ENCODE measurements at regions not wholly inside any gene's neighbourhood (a gene's known extent, or its start where the extent isn't known, plus 50 kb on each side); places are given as distances from the start of the nearest gene placed in this dataset.

- BruUV-seq (replicated peaks), result no TSS peak
- in situ Hi-C loops (cut with MboI), result no loop called here
- no peak overlapping the region for H2AFZ ChIP-seq (ENCODE audit: control insufficient read depth, low read depth, low read length)
- ChIA-PET CTCF (no interaction called here), POLR2A (no interaction called here), SMC1A (ENCODE audit: uncharacterized antibody, unreplicated experiment) (no interaction called here), RAD21 (ENCODE audit: unreplicated experiment) (no interaction called here)
- no peak overlapping the region for H3K4me3 ChIP-seq
- no peaks in the 10 kb centered on the region for H3K79me2 ChIP-seq (ENCODE audit: control insufficient read depth, insufficient read depth, low read length)
- intact Hi-C loops (cut with micrococcal nuclease; ENCODE audit: unreplicated experiment), result no loop called here
- no peak overlapping the region for H3K9ac ChIP-seq (ENCODE audit: control insufficient read depth, insufficient read depth, low read length)
- H3K27me3 ChIP-seq (replicated peaks in 1 of 2; ENCODE audit: control insufficient read depth in 2 of 2, insufficient read depth in 2 of 2, low read length in 1 of 2), result no peaks in the 10 kb centered on the region
- no peaks in the 10 kb centered on the region for H3K4me1 ChIP-seq (ENCODE audit: control insufficient read depth, insufficient read depth, low read length)
- no peak overlapping the region for H3K4me2 ChIP-seq (ENCODE audit: control insufficient read depth, insufficient read depth)
- H3K27ac ChIP-seq (ENCODE audit: control insufficient read depth, insufficient read depth), result no peak overlapping the region
- WGBS (ENCODE audit: insufficient coverage, insufficient replicate concordance, low lambda C conversion rate, missing lambda C conversion rate), result 0% methylated on average over 2 of the region's 2 CpGs
- DNase-seq (ENCODE audit: low read depth, low spot score), result no peak
- TF ChIP-seq CBX3 (IDR thresholded peaks at IDR 0.05; ENCODE audit: borderline replicate concordance, low read depth), result no peak
- no peak for TF ChIP-seq PKNOX1 (IDR thresholded peaks at IDR 0.05)
- TF ChIP-seq ZNF274 (IDR thresholded peaks at IDR 0.05; ENCODE audit: insufficient read depth, insufficient read length), result no peak
- TF ChIP-seq ATF2 (IDR thresholded peaks at IDR 0.05; ENCODE audit: low read length), result no peak
- TF ChIP-seq ESRRA (IDR thresholded peaks at IDR 0.05; ENCODE audit: low read length), result no peak
- TF ChIP-seq ZSCAN29 (IDR thresholded peaks at IDR 0.05), result no peak
- no peak for TF ChIP-seq ASH2L (IDR thresholded peaks at IDR 0.05; ENCODE audit: borderline replicate concordance, low read depth)
- TF ChIP-seq HCFC1 (IDR thresholded peaks at IDR 0.05; ENCODE audit: low read length), result no peak
- TF ChIP-seq PAX8 (IDR thresholded peaks at IDR 0.05), result no peak
- no peak for TF ChIP-seq YBX1 (IDR thresholded peaks at IDR 0.05)
- H3K9me3 ChIP-seq (replicated peaks; ENCODE audit: control insufficient read depth, insufficient read depth, low read length), result no peaks in the 10 kb centered on the region; the same call in 2 of the 3 replicates
- H4K20me1 ChIP-seq (ENCODE audit: control insufficient read depth, insufficient read depth), result no peaks in the 10 kb centered on the region
- no peak for ATAC-seq
- no peak for FAIRE-seq
- H3K36me3 ChIP-seq (ENCODE audit: control insufficient read depth in 2 of 2, insufficient read depth in 2 of 2, low read length in 1 of 2), result no peaks in the 10 kb centered on the region
Measured at GRCh38 chrX:121932688-121933087, 885.3 kb downstream of the GLUD2 start.

Data from GM12878 (cell line).